22Rv1 (cell line): ENCODE measurements at regions not wholly inside any gene's neighbourhood (a gene's known extent, or its start where the extent isn't known, plus 50 kb on each side); places are given as distances from the start of the nearest gene placed in this dataset.

Experiments used
- CTCF ChIP-seq: fragments of 450-650 bp; IDR thresholded peaks from 2 replicates; pipeline ENCODE4 v1.5.1; 2017; ENCODE audit warnings: mild to moderate bottlenecking
- ZFX ChIP-seq: fragments of 450-650 bp; IDR thresholded peaks from 2 replicates; pipeline ENCODE4 v1.6.1; 2017; ENCODE audit warnings: antibody characterized with exemption, borderline replicate concordance

GRCh38 chr1:198811449-198811848, 172.6 kb downstream of the PTPRC start:
- no peak for TF ChIP-seq ZFX
- TF ChIP-seq CTCF: no peak
